IMR-90 (cell line): ENCODE measurements at regions not wholly inside any gene's neighbourhood (a gene's known extent, or its start where the extent isn't known, plus 50 kb on each side); places are given as distances from the start of the nearest gene placed in this dataset.
"Not testable (repeated sequence)": the region's sequence is repeated elsewhere in the genome, so short reads cannot be mapped to it uniquely, and the experiment has no call there.

Experiments
- CEBPB ChIP-seq: IDR thresholded peaks from 2 replicates; pipeline ENCODE4 v1.6.1; 2012; ENCODE audit warnings: low read depth, low read length, improper control_type of control experiment
- CTCF ChIP-seq: conservative IDR thresholded peaks from 2 replicates; pipeline ENCODE4 v1.5.1; 2012; ENCODE audit warnings: mild to moderate bottlenecking, low read depth, low read length, improper control_type of control experiment
- MAZ ChIP-seq: IDR thresholded peaks from 2 replicates; pipeline ENCODE4 v1.6.1; 2012; ENCODE audit warnings: low read depth, mild to moderate bottlenecking, low read length, improper control_type of control experiment, moderate library complexity, borderline replicate concordance
- POLR2A ChIP-seq: IDR thresholded peaks from 2 replicates; pipeline ENCODE4 v1.6.1; 2012; ENCODE audit warnings: mild to moderate bottlenecking, low read depth, low read length
- RAD21 ChIP-seq: IDR thresholded peaks from 2 replicates; pipeline ENCODE4 v1.6.1; 2012; ENCODE audit warnings: low read length, improper control_type of control experiment
- SMC3 ChIP-seq: fragments of 150-350 bp; IDR thresholded peaks from 2 replicates; pipeline ENCODE4 v1.6.1; 2016; ENCODE audit warnings: low read depth, mild to moderate bottlenecking, antibody characterized with exemption, low read length, moderate library complexity

- not testable (repeated sequence) for TF ChIP-seq CTCF, SMC3, POLR2A, RAD21, CEBPB, MAZ
Observed at GRCh38 chr3:197360095-197360494, 61.7 kb upstream of the DLG1 start.
